CD4-positive, alpha-beta T cell treated with Interleukin-6 at 100 ng/mL for 8 hours (primary cell): ENCODE measurements at regions not wholly inside any gene's neighbourhood (a gene's known extent, or its start where the extent isn't known, plus 50 kb on each side); places are given as distances from the start of the nearest gene placed in this dataset.

Experiments used
- DNase-seq: peaks from one replicate; pipeline ENCODE4 v3.0.0-alpha.2; 2020; ENCODE audit warnings: mixed read lengths, low spot score

DNA sequence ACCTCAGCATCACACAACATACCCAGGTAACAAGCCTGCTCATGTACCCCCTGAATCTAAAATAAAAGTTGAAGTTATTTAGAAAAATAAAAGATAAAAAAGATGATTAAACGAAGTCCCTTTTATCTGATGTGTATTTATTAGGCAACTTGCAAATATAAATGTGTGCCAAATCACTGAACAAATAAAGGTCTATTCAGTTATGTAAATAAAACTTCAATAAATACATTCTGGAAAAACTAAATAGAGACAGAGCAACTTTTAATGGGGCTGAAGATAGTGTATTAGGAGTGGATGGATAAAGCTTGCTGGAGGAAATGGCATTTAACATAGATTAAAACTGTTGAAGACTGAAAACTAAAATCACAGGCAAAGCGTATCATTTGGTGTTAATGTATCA lies 678.0 kb upstream of the GRM7 start:
- DNase-seq = no peak

DNA sequence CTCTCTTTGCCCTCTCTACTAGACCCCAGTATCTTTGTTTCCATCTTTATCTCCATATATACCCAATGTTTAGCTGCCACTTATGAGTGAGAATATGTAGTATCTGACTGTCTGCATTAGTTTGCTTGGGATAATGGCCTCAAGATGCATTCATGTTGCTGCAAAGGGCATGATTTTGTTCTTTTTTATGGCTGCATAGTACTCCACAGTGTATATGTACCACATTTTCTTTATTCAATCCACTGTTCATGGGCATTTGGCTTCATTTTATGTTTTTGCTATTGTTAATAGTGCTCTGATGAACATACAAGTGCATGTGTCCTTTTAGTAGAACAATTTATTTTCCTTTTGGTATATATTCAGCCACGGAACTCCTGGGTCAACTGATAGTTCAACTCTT lies 671.5 kb upstream of the GRM7 start:
- no peak for DNase-seq

DNA sequence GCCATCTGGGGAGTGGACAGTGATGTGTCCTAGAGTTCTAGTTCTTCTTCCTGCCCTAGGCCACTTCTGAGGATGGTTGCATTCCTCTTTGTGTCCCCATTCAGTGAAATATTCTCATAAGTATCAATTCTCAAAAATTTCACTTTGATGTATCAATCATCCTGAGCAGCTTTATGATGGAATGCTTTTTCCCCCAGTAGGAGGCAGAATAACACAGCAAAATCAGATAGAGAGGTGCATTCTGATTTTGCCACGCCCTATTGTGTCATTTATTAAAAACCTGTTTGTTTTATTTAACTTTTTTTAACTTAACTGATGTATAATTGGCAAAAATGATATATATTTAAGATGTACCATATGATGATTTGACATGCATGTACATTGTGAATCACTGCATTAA lies 656.0 kb upstream of the GRM7 start:
- no peak for DNase-seq

DNA sequence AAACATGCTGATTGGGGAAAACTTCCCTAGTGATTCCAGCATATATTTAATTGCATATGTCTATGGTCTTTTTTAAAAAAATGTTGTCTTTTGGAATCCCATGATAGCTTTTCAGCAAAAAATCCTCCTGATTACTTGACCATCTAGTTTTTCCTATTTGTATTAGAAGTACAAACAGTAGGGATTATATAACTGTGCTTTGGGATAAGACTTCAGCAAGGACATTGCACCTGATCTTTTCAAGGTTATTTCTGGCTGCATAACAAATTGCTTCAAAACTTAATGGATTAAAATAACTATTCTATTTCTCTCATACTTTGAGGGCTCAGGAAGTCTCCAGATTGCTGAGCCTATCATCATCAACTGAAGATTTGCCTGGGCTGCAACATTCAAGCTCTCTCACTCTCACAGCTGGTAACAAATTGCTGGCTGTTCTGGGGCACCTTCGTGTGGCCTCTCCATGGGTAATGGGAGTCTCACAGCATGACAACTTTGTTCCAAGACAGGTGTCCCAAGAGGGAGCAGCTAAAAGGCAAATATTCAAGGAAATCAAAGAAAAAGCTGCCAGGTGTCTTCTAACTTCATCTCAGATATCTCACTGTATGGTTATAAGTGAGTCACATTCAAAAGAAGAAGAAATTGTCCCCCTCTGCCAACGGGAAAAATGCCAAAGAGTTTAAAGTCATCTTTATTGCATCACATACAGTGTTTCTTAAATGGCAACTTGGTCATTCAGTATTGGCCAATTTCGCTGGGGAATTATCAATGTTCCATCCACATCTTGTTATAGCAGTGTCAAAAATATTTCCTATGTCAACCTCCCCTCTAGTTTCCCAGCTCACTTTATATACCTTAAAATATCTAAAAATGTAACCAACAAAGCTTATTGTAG lies 644.5 kb upstream of the GRM7 start:
- DNase-seq = no peak

DNA sequence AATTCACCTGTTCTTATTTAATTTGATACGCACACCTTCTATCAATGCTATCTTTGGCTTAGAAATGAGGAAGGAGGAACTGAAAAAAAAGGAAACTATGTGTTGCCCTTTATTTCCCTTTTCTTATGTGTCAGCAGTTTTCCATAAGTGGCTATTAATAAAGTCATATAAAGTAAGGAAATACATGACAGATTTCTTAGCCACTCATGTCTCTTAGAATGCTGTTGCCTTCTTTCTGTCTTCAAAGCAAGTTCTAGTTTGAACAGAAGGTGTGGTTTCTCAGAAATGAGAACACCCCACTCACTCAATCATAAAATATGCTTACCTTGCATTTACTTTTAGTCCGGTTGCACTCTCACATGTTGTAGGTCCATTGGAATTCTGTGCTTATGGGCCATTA lies 640.5 kb upstream of the GRM7 start:
- no peak for DNase-seq

DNA sequence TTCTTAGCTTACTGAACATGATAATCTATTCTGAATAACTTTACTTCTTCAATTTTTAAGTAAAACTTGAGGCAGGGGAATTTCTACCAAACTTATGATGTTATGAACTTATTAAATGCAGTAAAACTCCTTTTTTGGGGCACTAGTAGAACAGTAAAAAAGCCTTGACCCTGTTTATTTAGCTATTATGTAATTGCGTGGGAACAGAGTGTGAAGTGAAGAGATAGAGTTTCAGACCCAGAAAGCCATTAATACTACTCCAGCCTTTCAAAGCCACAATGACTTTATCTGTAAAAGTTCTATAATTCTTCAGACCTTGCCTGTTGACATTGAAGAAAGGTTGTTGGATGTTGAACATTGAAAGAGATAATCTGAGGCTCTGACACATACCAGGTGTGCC lies 638.8 kb upstream of the GRM7 start:
- no peak for DNase-seq

DNA sequence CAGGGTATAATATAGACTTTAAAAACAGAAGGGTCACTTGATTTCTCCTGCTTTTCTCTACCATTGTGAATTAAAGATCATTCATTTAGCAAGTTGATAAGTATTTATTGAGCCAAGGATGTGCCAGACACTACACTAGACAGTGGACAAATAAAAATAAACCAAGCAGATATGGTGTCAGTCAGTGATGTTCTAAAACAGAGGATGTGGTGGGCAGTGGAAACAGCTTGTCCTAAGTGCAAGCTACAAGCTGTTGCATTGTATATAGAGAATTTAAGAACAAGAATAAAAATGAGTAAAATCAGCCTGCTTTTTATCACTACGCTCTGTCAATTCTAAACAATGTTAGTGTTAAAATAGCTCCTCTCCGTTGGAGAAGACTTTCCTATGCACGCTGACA lies 637.3 kb upstream of the GRM7 start:
- DNase-seq = no peak

DNA sequence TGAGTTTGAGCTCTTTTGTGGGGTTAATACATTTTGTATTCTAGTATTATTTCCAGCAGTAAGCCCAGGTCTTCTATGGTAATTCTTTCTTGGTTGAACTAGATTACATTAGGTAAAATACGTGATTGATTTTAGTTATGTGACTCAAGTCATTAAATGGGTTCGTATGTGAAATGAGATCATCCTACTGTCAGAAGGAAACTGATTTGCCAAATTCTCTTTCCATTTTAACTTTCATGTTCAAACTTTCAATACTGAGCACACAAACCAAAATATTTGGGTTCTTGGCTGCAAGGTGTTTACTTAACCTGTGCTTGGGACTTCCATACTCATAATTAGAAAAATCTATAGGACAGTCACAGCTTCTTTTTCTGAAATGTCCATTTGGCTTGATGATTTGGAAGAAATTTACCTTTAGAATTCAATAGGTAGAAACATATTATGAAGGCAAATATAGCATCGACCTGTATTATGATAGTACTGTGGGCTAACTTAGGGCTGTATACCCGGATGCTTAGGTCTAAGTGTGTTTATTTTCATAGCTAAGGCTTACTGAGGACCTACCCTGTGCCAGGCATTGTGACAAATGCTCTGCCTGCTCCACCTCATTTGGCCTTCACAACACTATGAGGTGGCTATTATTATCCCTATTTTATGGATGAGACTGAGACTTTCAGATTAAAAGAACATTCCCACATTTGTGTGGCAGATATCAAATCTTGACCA lies 631.8 kb upstream of the GRM7 start:
- DNase-seq = no peak

DNA sequence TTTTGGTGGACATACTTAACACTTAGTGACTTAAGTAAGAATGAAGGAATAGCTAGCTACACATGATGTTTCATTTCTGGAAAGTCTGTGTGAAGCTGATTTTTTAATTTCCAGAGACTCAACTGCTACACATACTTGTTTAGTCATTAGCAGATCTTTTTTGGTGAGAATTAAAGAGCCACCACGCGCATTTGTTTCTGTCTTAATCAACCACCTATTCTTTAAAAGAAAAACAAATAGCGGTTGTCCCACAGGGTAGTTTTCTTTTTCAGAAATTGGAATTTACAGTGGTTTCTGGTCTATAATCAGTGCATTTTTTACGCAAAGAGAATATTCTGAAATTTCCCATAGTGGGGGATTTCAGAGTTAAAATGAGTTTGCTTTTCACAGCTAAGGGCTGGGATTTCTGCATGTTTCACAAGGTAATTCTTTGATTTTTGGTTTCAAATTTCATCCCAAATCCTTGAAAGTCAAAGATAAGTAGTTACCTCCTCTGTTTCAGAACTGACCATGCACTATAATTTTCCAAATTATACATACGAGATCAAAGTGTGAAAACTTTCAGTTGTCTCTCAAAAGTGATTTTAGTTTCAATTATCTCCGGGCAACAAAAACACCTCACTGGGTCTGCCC lies 631.0 kb upstream of the GRM7 start:
- DNase-seq = no peak

DNA sequence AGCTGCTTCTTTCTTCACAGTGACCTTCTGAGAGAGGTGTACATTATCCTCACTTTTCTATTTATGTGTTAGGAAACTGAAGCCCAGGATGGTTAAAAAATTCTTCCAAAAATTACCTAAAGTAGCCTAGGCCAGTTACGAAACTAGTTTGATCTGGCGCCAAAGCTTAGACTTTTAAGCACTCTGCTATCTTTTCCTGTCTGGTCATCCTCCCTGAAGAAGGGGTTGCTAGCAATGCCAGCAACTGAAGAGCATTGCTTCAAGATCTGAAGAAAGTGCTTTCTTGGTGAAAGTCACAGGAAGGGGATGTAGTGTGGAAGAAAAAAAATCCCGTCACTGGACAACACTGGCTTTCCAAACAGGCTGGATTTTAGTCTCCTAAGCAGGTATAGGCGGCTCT lies 618.8 kb upstream of the GRM7 start:
- no peak for DNase-seq

DNA sequence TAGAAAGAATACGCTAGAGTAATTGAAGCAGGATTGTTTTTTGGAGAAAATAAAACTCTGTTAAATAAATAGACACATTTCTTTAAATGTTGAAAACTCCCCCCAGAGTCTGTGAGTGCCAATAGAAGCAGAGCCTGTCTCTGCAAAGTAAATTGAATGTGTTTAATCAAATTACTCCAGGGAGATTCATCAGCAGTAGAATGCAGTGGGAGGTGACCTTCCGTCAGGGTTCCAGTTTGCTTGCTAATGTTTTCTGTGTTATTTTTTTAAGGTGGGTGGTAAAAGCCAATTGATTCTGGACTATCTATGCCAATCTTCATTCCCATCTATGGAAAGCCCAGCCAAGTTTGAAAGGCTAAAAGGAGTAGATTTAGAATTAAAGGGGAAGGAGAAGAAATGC lies 612.4 kb upstream of the GRM7 start:
- no peak for DNase-seq

DNA sequence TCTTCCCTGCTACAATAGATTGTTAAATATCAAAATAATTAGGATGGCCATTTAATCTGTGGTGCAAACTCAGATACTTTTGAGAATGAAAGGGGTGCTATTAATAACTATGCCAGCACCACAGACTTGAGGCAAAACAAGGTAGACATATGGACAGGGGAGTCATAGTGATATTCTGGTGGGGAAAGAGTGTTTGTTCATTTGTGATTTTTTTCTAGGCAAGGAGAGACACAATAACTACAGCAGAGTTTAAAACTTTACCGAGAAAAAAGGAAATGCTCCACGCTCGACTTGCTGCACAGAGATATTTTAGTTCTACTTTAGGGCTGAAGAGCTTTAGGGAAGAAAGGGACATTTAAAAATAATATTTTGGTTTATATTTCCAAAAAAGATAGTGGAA lies 611.2 kb upstream of the GRM7 start:
- DNase-seq = no peak

DNA sequence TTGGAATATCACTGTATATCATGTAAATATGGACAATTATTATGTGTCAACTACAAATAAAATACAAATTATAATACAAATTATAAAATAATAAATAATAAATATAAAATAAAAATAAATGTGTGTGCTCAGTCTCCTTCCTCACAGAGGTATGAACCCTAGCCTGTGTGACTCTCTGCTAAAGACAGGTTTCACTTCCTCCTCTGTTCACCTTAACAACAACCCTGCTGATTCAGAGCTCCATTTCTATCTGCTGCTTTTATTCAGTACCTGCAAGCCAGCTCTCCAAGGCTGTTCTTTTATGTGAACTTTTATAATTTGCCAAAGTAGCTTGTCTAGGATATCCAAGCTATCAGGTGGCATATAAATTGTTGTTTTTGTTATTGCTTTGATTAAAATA lies 610.7 kb upstream of the GRM7 start:
- no peak for DNase-seq

DNA sequence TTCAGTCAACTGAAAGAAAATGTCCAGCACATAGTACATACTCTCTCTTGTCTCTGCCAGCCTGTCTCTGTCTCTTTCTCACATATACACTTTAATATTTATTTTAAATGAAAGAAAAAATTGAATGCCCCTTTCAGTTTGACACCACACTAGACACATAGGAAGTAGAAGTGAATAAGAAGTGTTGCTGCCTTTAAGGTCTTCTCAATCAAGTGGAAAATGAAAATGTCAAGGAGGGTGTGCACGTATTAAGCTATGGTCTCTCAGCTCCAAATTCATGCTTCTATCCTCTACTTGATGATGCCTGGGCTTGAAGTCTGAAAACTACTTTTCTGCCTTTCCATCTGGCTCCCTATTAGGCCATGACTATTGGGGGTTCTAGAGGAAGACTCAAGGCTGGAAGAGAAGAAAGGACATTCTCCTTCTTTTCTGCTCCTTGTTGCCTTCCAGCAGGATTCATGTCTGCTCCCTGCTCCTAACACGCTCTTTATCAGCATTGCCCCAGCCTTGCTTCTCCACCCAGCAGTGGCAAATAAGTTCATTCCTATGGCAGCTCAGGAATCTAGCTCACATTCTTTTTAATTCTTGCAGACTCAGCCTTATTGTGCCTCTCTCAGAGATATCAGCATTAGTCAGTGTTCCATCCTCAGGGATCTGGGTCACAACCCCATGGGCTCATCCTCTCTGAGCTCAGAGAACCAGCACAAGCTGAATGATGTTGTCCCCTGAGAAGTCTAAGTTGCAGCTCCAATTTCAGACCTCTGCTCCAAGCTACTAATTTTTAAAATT lies 609.1 kb upstream of the GRM7 start:
- DNase-seq = no peak

DNA sequence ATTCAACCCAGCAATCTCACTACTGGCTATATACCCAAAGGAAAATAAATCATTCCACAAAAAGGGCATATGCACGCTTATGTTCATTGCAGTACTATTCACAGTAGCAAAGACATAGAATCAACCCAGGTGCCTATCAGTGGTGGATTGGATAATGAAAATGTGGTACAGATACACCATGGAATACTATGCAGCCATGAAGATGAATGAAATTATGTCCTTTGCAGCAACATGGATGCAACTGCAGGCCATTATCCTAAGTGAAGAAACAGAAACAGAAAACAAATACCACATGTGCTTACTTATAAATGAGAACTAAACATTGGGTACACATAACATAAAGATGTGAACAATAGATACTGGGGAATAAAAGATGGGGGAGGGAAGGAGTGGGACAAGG lies 606.4 kb upstream of the GRM7 start:
- no peak for DNase-seq

DNA sequence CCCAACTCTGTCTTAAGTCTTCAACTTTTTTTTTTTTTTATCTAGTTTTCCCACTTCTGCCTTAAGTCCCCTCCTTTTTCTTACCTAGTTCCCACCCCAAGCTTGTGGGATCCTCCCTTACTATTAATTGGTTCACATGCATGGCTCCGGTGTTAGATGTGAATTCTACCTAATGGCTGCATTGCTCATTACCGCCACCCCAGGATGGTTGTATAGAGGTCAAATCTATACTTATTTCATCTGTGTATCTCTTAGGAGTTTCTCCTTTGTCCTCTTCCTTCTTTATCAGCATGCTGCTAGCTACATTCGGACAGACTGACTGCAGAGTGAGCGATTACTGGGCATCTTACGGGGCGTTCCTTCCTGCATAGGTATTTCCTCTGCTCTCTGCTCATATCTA lies 605.7 kb upstream of the GRM7 start:
- no peak for DNase-seq

DNA sequence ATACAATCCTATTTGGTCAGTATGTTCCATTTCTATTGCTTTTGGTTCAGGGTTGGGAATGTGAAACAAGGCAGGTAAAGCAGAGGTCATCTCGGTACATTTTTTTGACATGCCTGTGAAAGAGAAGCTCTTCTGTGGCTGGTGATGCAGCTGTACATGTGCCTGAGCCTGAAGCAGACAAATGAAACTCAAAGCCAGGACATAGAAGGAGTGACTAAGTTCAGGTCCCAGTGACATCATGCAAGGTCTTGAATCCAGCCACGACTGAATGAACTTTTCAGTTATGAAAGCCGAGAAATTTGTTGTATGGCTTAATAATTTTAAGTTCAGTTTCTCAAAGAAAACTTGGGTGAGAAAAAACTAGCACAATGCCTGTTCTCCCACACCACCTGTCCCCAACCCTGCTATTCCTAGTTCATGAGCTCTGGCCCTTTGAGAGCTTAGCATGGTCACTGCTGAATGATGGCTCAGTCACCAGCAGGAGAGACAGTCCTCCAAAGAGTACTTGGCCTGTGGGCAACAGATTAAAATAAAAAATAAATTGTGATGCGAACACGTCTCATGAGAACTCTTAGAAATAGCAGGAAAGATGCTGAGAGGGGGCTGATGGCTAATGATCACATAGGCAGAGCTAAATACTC lies 600.2 kb upstream of the GRM7 start:
- DNase-seq = no peak

DNA sequence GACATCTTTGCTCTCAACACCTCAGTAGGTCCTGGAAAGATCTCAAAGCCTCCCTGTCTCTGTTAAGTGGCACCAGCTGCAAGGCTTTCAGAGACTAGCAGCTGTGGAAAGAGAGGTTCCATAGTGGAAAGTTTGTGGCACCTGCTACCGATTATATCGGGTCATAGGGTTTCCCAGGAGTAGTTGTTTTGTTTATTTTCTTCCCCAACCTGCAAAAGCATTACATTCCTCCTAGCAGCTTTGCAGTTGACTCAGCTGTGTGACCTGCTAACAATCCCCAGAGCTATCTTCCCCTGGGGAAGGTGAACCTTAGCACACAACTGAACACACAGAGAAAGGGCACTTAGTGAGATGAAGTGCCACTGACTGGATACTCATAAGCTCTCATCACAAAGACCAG lies 598.9 kb upstream of the GRM7 start:
- no peak for DNase-seq

DNA sequence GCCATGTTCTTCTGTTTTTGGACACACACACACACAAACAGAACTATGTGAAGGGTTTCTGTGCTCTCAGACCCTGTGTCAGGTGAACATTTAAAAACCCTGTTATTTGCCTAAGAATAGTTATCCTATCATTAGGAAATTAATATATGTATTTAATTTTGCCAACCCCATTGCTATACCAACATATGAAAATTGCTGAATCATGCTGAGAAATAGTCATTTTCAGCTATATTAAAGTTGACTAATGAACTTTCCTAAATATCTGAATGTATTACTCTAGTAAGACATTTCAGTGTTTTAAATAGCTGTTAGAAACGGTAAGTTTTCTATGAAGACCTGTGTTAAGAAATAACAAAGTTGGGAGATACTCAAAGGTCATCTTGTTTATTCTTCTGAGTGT lies 596.9 kb upstream of the GRM7 start:
- DNase-seq = no peak

DNA sequence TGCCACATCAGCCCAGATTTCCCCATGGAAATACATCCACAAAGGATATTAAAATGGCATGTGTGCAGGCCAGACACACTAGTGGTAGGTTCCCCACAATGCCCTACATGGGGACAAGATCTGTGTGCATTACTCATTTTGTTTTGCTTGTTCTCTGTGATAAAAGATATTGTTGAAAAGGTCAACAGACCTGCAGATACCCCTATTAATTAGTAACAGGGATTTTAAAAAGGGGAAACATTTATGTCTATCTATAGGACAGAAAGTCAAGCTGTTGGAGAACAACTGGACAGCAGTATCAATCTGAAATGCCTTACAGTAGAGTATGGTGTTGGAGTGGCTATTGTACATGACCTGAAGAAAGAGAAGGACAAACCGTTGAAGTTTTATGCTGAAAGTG lies 596.0 kb upstream of the GRM7 start:
- DNase-seq = no peak

DNA sequence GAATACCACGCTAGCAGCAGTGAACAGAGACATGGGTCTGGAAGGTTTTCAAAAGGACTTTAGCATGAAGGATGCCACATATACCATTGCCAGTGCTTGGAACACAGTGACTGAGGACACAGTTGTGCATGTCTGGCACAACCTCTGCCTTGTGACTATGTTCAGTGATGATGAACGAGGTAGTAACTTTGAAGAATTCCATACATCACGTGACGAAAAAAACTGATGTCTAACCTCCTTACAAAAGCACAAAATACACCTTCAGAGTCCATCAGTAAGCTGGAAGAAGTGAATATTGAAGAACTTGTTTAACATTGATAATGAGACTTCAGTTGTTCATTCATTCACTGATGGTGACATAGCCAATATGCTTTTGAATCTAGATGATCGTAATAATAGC lies 594.8 kb upstream of the GRM7 start:
- DNase-seq = no peak

DNA sequence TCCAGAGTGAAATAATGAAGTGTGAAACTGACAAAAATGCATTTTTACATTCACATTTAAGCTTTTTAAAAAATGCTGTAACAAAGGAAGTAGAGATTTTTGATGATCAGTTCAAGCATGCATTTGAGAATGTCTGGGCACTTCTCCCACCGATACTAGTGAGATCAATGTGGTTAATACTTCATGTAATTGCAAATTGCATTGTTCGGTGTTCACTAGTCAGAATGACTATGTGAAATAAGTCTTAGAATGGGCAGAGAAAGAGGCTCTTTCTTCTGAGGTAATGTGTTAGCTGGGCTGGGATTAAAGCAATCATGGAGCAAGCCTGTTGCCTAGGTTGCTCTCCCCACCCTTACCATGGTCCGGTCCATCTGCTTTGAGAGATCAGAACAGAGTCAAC lies 587.0 kb upstream of the GRM7 start:
- no peak for DNase-seq
